Cardiac muscle cell (in vitro differentiated cells and primary cell): ENCODE measurements at regions not wholly inside any gene's neighbourhood (a gene's known extent, or its start where the extent isn't known, plus 50 kb on each side); places are given as distances from the start of the nearest gene placed in this dataset.

Source experiments
- DNase-seq, 2 donors: peaks; one replicate each; pipeline versions ENCODE4 v3.0.0 to v3.0.0-alpha.2; 2010 to 2017; ENCODE audit warnings: low read depth in 1 of 2, low spot score in 1 of 2
- H3K27ac ChIP-seq: fragments of 200-600 bp; sonication (generic); 2 replicates; pipeline ENCODE4 v1.5.1; 2016
- H3K27me3 ChIP-seq: fragments of 200-600 bp; sonication (generic); 2 replicates; pipeline ENCODE4 v1.6.0; 2016; ENCODE audit warnings: control low read depth
- H3K36me3 ChIP-seq: fragments of 200-600 bp; sonication (generic); 2 replicates; pipeline ENCODE4 v1.5.1; 2016; ENCODE audit warnings: control low read depth
- H3K4me1 ChIP-seq: fragments of 200-600 bp; sonication (generic); 2 replicates; pipeline ENCODE4 v1.8.1; 2017; ENCODE audit warnings: low read depth, mild to moderate bottlenecking, mixed run types
- H3K4me3 ChIP-seq: fragments of 200-600 bp; sonication (generic); 2 replicates; pipeline ENCODE4 v1.5.1; 2016; ENCODE audit warnings: mild to moderate bottlenecking
- H3K9me3 ChIP-seq: fragments of 200-600 bp; sonication (generic); 2 replicates; pipeline ENCODE4 v1.5.1; 2017; ENCODE audit warnings: low read depth, mild to moderate bottlenecking, control low read depth
- CTCF ChIP-seq: IDR thresholded peaks from 2 replicates; pipeline ENCODE4 v1.5.1; 2012; ENCODE audit warnings: low read depth, mild to moderate bottlenecking, low read length

- Histone ChIP-seq H3K9me3 (no peaks in the 10 kb centered on the region), H3K4me1 (no peaks in the 10 kb centered on the region), H3K27ac (no peak overlapping the region), H3K27me3 (peaks cover 57% of the 10 kb centered on the region), H3K4me3 (no peak overlapping the region), H3K36me3 (no peaks in the 10 kb centered on the region)
- no peak for TF ChIP-seq CTCF
- no peak for DNase-seq
Measured at GRCh38 chr1:22379566-22379965, 72.1 kb upstream of the ZBTB40 start.

- no peak overlapping the region for H3K4me3 ChIP-seq
- H3K27ac ChIP-seq, result no peak overlapping the region
- peaks cover 64% of the 10 kb centered on the region for H3K27me3 ChIP-seq
- H3K4me1 ChIP-seq, result no peaks in the 10 kb centered on the region
- TF ChIP-seq CTCF, result no peak
- H3K9me3 ChIP-seq, result no peaks in the 10 kb centered on the region
- no peaks in the 10 kb centered on the region for H3K36me3 ChIP-seq
- no peak for DNase-seq
Measured at GRCh38 chr1:22380024-22380785, 71.4 kb upstream of the ZBTB40 start.

- no peaks in the 10 kb centered on the region for H3K9me3 ChIP-seq
- peaks cover 91% of the 10 kb centered on the region for H3K27me3 ChIP-seq
- H3K27ac ChIP-seq, result no peak overlapping the region
- TF ChIP-seq CTCF, result no peak
- no peaks in the 10 kb centered on the region for H3K4me1 ChIP-seq
- DNase-seq, result no peak
- no peaks in the 10 kb centered on the region for H3K36me3 ChIP-seq
- H3K4me3 ChIP-seq, result no peak overlapping the region
Measured at GRCh38 chr1:22383526-22384294, 67.9 kb upstream of the ZBTB40 start.

GRCh38 chr1:22385537-22385936 lies 66.1 kb upstream of the ZBTB40 start:
- peaks cover 88% of the 10 kb centered on the region for H3K27me3 ChIP-seq
- TF ChIP-seq CTCF, result no peak
- H3K4me3 ChIP-seq, result no peak overlapping the region
- no peaks in the 10 kb centered on the region for H3K4me1 ChIP-seq
- H3K27ac ChIP-seq, result no peak overlapping the region
- DNase-seq, result no peak
- H3K9me3 ChIP-seq, result no peaks in the 10 kb centered on the region
- no peaks in the 10 kb centered on the region for H3K36me3 ChIP-seq

- no peaks in the 10 kb centered on the region for H3K9me3 ChIP-seq
- H3K27ac ChIP-seq, result no peak overlapping the region
- H3K4me1 ChIP-seq, result no peaks in the 10 kb centered on the region
- no peaks in the 10 kb centered on the region for H3K36me3 ChIP-seq
- DNase-seq, result no peak
- no peak for TF ChIP-seq CTCF
- H3K4me3 ChIP-seq, result no peak overlapping the region
- H3K27me3 ChIP-seq, result peaks cover 95% of the 10 kb centered on the region
Measured at GRCh38 chr1:22386774-22387173, 64.9 kb upstream of the ZBTB40 start.
